ENCODE measurements at regions not wholly inside any gene's neighbourhood (a gene's known extent, or its start where the extent isn't known, plus 50 kb on each side); places are given as distances from the start of the nearest gene placed in this dataset.

DNA sequence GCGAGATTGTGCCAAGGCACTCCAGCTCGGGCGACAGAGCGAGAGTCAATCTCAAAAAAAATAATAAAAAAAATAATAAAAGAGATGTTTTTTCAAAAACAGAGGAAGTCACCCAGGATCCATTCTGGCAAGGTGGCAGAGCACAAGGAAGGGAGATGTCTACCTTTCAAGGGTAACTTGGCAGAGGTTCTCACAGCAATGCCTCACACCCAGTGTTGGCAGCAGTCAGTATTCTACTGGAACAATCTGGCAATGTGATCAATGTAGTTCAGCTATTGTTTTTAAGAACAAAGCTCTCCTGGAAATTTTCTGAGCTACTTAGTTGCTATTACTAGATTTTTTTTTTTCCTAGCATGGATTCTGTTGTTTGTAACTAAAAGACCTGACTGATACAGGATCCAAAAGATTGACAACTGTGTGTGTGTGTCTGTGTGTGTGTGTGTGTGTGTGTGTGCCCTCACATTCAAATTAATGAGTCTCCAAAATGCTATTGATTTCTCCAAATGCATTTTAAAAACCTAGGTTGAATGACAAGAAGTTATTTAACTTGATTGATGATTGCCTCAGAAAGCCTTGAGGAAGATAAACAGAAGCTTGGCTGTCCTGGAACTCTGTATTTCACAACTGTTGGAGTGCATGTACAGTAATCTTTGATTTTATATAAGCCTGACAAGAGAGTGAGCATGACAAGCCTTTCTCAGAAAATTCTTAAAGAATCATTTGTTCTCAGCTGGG lies 114.1 kb upstream of the RREB1 start:
- TF ChIP-seq FOXP2 (optimal IDR thresholded peaks at IDR 0.05; ENCODE audit: borderline replicate concordance, extremely low read depth, extremely low read length, insufficient read depth) (no peak), POLR2AphosphoS5 (IDR thresholded peaks at IDR 0.05; ENCODE audit: low read depth, low read length) (no peak), TAF1 (IDR thresholded peaks at IDR 0.05; ENCODE audit: borderline replicate concordance, insufficient read depth, low read length) (no peak)
- TF ChIP-seq, protein P1, sequence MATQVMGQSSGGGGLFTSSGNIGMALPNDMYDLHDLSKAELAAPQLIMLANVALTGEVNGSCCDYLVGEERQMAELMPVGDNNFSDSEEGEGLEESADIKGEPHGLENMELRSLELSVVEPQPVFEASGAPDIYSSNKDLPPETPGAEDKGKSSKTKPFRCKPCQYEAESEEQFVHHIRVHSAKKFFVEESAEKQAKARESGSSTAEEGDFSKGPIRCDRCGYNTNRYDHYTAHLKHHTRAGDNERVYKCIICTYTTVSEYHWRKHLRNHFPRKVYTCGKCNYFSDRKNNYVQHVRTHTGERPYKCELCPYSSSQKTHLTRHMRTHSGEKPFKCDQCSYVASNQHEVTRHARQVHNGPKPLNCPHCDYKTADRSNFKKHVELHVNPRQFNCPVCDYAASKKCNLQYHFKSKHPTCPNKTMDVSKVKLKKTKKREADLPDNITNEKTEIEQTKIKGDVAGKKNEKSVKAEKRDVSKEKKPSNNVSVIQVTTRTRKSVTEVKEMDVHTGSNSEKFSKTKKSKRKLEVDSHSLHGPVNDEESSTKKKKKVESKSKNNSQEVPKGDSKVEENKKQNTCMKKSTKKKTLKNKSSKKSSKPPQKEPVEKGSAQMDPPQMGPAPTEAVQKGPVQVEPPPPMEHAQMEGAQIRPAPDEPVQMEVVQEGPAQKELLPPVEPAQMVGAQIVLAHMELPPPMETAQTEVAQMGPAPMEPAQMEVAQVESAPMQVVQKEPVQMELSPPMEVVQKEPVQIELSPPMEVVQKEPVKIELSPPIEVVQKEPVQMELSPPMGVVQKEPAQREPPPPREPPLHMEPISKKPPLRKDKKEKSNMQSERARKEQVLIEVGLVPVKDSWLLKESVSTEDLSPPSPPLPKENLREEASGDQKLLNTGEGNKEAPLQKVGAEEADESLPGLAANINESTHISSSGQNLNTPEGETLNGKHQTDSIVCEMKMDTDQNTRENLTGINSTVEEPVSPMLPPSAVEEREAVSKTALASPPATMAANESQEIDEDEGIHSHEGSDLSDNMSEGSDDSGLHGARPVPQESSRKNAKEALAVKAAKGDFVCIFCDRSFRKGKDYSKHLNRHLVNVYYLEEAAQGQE (IDR thresholded peaks at IDR 0.05; ENCODE audit: insufficient read depth in 1 of 2, low read depth in 2 of 2, low read length in 2 of 2), result no peak

DNA sequence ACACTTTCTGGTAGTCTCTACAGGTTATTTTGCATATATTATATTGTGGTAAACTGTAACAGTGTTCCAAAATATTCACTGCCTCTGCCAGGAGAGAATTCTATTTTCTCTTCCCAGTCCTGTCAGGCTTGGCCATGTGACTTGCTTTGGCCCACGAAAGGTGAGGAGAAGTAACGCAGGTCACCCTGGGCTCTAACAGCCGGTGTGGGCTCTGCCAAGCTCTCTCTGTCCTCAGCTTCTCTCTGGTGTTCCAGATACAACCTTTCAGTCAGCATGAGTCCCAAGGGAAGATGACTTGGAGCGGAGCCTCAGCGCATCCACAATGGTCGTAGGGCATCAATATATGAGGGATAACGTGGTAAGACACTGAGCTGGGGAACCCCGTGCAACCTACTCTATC lies 113.0 kb upstream of the RREB1 start:
- TF ChIP-seq SIN3A (IDR thresholded peaks at IDR 0.05; ENCODE audit: borderline replicate concordance, insufficient read depth, low read length) (no peak), POLR2AphosphoS5 (IDR thresholded peaks at IDR 0.05; ENCODE audit: low read depth, low read length) (no peak), FOXP2 (optimal IDR thresholded peaks at IDR 0.05; ENCODE audit: borderline replicate concordance, extremely low read depth, extremely low read length, insufficient read depth) (no peak), TAF1 (IDR thresholded peaks at IDR 0.05; ENCODE audit: borderline replicate concordance, insufficient read depth, low read length) (no peak)
- TF ChIP-seq, protein P1 (IDR thresholded peaks at IDR 0.05; ENCODE audit: insufficient read depth in 1 of 2, low read depth in 2 of 2, low read length in 2 of 2), result no peak

DNA sequence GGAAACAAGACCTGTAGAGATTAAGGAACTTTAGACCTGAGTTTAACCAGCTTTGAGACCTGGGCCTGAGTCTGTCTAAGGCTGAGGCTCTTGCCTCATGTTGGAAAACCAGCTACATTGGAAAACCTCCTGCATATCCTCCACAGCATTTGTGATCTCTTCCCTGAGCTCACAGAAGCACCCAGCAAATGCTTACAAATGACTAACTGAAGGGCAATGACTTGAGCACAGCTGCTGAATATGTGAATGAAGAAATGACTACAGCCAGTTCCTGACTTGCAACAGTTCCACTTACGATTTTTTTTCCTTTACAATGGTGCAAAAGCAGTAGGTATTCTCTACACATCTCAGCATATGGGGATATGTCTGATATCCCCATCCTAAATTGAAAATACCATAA lies 112.4 kb upstream of the RREB1 start:
- TF ChIP-seq FOXP2 (optimal IDR thresholded peaks at IDR 0.05; ENCODE audit: borderline replicate concordance, extremely low read depth, extremely low read length, insufficient read depth), result no peak

DNA sequence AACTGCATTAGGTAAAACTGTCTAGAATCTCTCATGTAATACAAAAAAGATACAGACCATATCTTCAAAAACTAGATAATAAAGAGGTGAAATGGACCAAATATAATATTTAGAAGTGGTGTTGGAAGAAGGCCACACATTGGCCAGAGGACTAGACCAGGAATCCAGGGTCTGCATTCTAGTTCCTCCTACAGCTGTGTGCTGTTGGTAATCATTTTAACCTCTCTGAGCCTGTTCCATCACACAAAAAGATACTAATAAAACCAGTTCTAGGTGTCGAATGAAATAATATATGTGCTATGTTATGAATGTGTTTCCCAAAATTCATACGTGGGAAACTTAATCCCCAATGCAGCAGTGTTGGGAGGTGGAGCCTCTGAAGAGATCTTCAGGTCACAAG lies 111.6 kb upstream of the RREB1 start:
- TF ChIP-seq TAF1 (IDR thresholded peaks at IDR 0.05; ENCODE audit: borderline replicate concordance, insufficient read depth, low read length) (no peak), POLR2AphosphoS5 (IDR thresholded peaks at IDR 0.05; ENCODE audit: low read depth, low read length) (no peak), SIN3A (IDR thresholded peaks at IDR 0.05; ENCODE audit: borderline replicate concordance, insufficient read depth, low read length) (no peak), FOXP2 (optimal IDR thresholded peaks at IDR 0.05; ENCODE audit: borderline replicate concordance, extremely low read depth, extremely low read length, insufficient read depth) (no peak)
- TF ChIP-seq, protein P1 (IDR thresholded peaks at IDR 0.05; ENCODE audit: insufficient read depth in 1 of 2, low read depth in 2 of 2, low read length in 2 of 2), result no peak

DNA sequence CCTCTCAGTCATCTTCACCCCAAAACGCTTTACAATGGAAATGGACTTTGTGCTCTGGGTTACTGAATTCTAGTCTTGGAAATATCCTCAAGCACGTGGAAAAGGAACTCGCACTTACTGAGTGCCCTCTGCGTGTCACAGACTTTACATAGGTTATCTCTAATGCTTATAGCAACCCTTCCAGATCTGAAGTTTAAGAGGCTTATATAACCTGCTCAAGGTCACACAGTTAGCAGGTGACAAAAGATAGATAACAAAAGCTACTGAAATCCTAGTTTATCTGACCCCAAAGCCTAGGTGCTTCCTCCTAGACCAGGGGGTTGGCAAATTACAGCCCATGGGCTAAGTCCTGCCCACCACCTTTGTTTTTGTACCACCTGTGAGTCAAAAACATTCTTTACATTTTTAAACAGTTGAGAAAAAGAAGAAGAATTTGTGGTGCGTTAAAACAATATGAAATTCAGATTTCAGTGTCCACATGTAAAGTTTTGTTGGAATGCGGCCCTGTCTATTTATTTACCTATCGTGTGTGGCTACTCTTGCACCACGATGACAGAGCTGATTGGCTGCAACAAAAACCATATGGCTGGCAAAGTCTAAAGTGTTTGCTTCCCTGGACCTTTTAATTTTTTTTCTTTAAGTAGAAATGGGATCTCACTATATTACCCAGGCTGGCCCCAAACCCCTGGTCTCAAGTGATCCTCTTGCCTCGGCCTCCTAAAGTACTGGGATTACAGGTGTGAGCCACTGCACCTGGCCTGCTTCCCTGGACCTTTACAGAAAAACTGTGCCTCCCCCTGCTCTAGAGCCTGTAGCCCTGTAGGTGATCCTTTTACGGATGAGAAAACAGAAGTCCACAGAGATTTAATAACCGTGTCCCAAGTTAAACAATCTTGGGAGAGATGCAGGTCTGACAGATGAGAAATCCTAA lies 110.2 kb upstream of the RREB1 start:
- TF ChIP-seq SIN3A (IDR thresholded peaks at IDR 0.05; ENCODE audit: borderline replicate concordance, insufficient read depth, low read length) (no peak), FOXP2 (optimal IDR thresholded peaks at IDR 0.05; ENCODE audit: borderline replicate concordance, extremely low read depth, extremely low read length, insufficient read depth) (no peak), TAF1 (IDR thresholded peaks at IDR 0.05; ENCODE audit: borderline replicate concordance, insufficient read depth, low read length) (no peak), POLR2AphosphoS5 (IDR thresholded peaks at IDR 0.05; ENCODE audit: low read depth, low read length) (no peak)
- TF ChIP-seq, protein P1 (IDR thresholded peaks at IDR 0.05; ENCODE audit: insufficient read depth in 1 of 2, low read depth in 2 of 2, low read length in 2 of 2), result no peak
